ENCODE measurements at regions not wholly inside any gene's neighbourhood (a gene's known extent, or its start where the extent isn't known, plus 50 kb on each side); places are given as distances from the start of the nearest gene placed in this dataset.

DNA sequence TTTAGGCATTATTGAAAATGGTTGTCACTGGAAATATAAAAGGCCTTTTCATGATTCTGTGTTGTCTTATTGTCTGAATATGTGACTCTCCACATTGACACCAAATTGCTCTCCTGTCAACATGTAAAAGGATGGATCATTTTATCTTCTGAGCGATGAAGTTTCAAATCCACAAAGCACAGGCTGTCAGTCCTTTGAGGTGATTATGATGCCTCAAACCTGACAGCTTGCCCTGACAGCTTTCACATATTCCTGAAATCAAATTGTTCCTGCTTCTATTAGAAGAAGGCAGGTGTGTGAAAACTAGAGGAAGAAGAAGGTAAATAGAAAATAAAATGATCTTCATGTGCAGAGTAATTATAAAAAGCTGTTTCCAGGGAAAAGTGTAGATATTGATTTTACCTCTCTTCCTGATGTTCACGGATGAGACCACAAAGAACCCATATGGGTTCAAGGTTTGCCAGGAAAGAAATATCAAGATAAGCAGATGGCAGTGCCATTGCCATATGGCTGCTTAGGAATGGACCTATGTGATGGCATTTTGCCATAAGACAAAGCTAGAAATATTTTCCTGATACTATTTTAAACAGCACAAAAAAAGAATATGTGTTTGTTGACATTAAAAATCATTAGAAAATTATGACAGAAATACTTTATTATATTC lies 1006.3 kb upstream of the AGA start:
- ATAC-seq = no peak

DNA sequence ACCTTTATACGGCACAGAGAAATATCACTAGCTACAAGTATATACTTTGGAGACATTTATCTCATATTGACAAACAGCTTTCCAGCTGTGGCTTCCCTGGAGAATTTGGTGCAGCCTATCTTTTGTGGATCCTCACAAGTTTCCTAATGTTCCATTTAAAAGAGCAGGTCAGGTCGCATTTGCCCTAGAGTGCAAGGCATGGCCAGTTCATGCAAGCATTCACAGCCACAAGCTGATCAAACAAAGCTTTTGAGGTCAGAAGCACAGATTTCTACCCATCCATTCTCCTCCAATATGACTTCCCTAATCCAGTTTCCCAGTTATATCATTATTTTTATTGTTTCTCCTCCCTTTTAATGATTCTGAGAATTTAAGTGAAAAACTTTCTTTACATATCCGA lies 1008.4 kb upstream of the AGA start:
- ATAC-seq = no peak

DNA sequence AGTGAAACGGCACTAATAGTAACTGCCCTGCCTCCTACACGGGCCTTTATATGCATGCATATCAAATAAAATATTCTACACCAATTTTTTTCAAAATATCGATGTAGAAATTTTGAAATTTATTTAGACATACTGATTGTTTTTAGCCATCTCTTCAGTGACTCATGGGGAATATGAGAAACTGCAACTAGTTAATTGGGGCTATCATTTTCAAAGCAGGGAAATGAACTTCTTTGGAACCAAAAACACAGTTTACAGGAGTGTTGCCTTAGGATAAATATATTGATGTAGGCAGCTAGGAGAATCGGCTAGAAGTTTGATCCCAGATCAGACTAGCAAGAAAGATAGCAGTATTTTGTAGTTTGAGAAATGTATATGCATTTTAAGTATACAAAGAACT lies 1010.8 kb upstream of the AGA start:
- ATAC-seq = no peak

DNA sequence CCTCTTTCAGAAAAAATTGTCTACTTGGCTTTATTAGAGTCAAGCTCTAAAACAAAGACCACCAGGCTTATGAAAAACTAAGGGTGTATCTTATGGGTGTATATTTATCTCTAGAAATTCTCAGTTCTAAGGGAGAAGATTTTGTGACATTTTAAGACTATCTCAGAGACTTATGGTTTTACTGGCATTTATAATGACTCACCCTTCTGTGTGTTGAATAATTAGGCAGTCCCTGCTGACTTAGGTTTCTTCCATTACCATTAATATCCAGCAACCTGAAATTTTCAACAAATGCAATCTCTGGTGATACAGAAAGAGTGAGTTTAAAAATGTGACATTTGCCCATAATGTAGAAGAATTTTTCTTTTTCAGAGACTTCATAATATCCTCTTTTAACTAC lies 1015.0 kb upstream of the AGA start:
- no peak for ATAC-seq

DNA sequence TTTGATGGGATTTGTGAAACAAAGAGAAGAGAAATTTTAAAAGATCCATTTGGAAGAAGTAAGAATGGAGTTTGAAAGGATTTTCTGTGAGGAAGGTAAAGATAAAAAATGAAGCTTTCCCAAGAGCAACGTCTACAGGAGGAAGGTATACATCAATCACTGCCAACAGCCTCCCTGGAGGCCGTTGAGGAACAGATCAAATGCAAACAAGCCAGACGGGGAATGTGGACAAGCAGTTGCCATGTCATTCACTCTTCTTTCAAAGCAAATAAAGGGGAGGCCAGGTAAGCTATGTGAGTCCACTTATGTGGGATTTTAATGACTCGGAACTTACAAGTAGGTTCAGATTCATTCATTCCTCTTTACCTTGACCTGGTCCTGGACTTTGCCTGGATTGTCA lies 1020.5 kb upstream of the AGA start:
- no peak for ATAC-seq

- ATAC-seq = no peak
These were observed 1021.5 kb upstream of the AGA start for GRCh38 chr4:178463747-178464146.

DNA sequence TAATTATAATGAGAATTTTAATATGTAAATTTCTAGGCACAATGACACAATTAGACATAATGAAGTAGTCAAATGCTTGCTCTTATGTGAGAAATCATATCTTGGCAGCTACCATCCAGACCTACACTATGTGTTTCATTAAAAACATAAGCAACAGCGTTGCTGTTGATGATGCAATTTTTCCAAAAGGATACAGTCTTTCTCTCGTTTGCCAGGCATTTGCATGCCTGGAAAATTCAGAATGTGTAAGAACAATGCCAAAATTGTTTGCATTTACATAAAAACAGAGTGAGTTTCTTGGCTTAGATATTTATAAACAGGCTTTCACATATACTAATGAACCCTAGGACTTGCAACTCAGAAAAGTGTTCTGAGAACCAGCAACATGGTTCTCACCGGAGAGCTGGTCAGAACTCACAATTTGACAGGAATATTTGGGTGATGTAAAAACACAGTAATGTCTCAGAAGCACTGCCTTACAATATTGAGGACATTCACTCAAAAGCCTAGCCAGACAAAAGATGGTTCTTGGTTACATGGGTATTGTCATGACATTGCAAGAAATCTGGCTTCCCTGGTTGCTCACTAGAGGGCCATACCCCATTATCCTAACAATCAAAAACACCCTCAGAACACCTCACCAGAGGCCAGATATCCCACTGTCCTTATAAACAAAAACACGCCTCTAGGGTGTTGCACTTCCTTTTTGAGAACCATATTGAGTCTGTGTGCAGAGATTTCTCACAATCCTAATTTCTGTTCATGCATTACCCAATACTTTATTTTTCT lies 1029.0 kb upstream of the AGA start:
- ATAC-seq = no peak

- no peak for ATAC-seq
These were observed 1029.8 kb upstream of the AGA start for GRCh38 chr4:178471994-178472393.

DNA sequence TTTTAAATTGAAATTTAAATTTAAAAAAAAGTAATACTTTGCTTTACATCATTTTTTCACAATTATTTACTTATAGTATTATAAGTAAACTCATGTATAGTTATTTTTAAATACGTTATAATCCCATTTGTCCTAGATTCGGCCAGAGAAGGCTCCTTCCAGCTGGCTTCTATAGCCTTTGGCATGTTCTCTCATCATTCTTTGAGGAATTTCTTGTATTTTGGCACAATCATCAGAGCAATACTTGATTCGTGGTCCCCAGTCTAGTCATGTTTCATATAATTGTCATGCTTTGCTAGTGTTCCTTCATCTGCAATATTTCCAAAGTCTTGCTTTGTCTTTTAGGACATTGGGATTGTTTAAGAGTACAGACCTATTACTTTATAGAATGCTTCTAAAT lies 1037.9 kb upstream of the AGA start:
- no peak for ATAC-seq

GRCh38 chr4:178480881-178481280 lies 1038.6 kb upstream of the AGA start:
- ATAC-seq = no peak

GRCh38 chr4:178481564-178481963 lies 1039.3 kb upstream of the AGA start:
- no peak for ATAC-seq

- no peak for ATAC-seq
These were observed 1080.8 kb upstream of the AGA start for GRCh38 chr4:178523038-178523437.

DNA sequence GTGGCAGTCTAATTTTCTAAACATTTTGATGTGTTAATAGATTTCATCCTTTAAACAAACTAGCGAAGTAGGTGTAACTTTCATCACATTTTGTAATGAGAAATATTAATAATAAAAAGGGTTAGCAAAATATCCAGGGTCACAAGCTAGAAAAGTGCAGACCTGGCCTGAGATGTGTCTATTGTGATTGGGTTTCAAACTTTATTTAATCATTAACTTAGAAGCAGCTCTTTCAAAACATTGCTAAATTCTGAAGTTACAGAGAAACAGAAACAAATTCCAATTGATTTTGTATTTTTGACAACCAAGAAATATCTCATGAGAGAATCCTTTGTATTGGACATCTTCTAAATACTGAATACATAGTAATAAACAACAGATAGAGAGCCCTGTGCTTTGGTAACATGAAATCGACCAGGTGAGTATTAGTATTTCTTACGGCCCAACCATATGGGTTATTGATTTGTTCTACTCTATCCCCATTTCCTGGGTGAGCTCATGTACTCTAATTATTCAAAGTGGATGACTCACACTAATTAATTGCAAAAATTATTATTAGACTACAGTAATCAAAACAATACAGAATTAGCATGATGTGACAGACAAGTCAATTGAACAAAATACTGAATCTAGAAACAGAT lies 1093.8 kb upstream of the AGA start:
- no peak for ATAC-seq

DNA sequence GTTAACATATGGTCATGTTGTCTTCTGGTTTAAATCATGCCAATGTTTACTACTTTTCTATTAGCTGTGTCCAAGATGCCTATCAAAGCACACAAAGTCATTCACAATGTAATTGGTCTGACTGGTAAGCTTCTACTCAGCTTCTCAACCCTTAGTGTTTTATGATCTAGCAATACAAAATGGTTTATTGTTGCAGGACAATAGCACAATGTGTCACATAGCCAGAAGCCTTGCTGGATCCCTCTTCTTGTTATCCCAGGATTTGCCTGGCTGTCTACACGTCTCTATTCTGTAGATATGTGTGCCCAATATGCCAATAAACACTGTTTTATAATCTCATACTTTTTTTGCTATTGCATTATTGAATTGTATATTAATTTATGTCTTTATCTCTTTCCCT lies 1111.0 kb upstream of the AGA start:
- no peak for ATAC-seq

GRCh38 chr4:178554352-178554751 lies 1112.1 kb upstream of the AGA start:
- ATAC-seq = no peak

DNA sequence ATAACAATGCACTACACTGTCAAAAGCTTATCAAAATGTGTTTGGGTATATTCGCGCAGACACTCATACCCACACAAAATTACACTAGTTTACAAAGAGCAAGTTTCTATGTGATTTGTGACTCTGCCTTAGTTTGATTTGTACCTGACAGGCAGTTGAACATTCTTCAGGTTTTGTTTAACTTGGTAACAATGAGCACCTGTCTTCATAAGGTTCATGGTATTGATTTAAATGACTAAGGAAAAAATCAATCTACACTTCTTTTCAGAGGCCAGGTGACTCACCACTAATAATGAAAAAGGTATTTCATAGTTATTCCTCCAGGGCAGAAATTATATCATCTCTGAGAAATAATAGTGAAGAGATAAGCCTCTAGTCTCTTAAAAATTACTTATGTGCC lies 1114.6 kb upstream of the AGA start:
- no peak for ATAC-seq

- ATAC-seq = no peak
These were observed 1135.7 kb upstream of the AGA start for GRCh38 chr4:178577933-178578332.

GRCh38 chr4:178595500-178596138 lies 1153.4 kb upstream of the AGA start:
- ATAC-seq = no peak

GRCh38 chr4:178598672-178599071 lies 1156.4 kb upstream of the AGA start:
- ATAC-seq = no peak

GRCh38 chr4:178599521-178599920 lies 1157.3 kb upstream of the AGA start:
- no peak for ATAC-seq

GRCh38 chr4:178602833-178603232 lies 1160.6 kb upstream of the AGA start:
- no peak for ATAC-seq

DNA sequence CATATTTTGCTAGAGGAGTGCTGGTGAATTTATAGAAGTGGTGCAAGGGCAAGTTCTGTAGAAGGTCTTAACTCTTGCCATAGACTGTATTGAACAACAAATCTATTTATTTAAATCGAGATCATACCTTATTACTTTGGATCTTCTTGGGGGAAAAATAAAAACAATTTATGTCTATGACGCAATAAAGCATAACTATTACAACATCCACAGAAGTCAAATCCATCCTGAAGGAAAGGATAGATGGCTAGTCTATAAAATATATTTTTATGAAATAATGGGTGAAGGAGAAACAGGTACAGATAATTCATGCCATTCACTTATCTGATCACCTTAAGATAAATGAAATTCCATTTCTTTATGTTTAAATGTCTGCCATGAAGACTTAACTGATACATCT lies 1168.8 kb upstream of the AGA start:
- no peak for ATAC-seq

GRCh38 chr4:178612733-178613132 lies 1170.5 kb upstream of the AGA start:
- ATAC-seq = no peak

DNA sequence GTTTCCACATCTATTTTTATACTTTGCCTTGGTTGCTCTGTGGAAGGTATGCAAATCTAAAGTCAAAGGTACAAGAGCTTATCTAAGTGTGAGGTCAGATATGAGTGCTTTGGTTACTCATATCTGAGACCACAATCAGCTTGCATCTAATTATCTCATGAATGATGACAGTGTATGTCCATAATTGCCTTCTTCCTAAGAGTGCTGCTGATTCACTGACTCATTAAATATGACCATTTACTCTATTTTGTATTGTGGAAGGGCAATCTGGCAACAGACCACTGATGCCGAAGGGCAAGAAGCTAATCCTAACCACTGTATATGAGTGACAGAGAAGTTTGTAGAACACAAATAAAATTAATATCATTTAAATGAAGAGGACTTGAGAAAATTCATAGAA lies 1190.2 kb upstream of the AGA start:
- no peak for ATAC-seq

Measured in activated CD4-positive, CD25-positive, alpha-beta regulatory T cell treated with anti-CD3 and anti-CD28 coated beads, Interleukin-2, amount 50 U/mL, for 24 hours (primary cell).